HepG2 (cell line): ENCODE measurements at regions not wholly inside any gene's neighbourhood (a gene's known extent, or its start where the extent isn't known, plus 50 kb on each side); places are given as distances from the start of the nearest gene placed in this dataset.

Experiments
- ETS1 ChIP-seq: sonication (generic); formaldehyde crosslinking; IDR thresholded peaks from 2 replicates; pipeline ENCODE4 v1.4.0; 2020; ENCODE audit warnings: missing genetic modification reagents
- FOXA1 ChIP-seq, 2 experiments: fragments of 450-650 bp in 1 of 2; sonication (generic) in 1 of 2; formaldehyde crosslinking in 1 of 2; IDR thresholded peaks; 2 replicates each; pipeline versions ENCODE4 v1.4.0 to v1.6.1; 2016 to 2020; ENCODE audit warnings: missing genetic modification reagents in 1 of 2
- GLMP ChIP-seq: sonication (generic); formaldehyde crosslinking; IDR thresholded peaks from 2 replicates; pipeline ENCODE4 v1.9.0; 2021; ENCODE audit warnings: missing genetic modification reagents, mild to moderate bottlenecking, borderline replicate concordance
- GTF2F1 ChIP-seq: fragments of 150-350 bp; IDR thresholded peaks from 2 replicates; pipeline ENCODE4 v1.6.1; 2014; ENCODE audit warnings: low read length
- PPARG ChIP-seq: conservative IDR thresholded peaks from 2 replicates; pipeline ENCODE4 v1.6.1; 2016; ENCODE audit warnings: missing biosample characterization, missing genetic modification reagents
- TBP ChIP-seq: sonication (generic); formaldehyde crosslinking; IDR thresholded peaks from 2 replicates; pipeline ENCODE4 v1.5.0; 2020; ENCODE audit warnings: missing genetic modification reagents
- USF2 ChIP-seq, 2 experiments: sonication (generic) in 1 of 2; formaldehyde crosslinking in 1 of 2; IDR thresholded peaks; 2 replicates each; pipeline versions ENCODE4 v1.5.1 to v1.6.1; 2011 to 2020; ENCODE audit warnings: borderline replicate concordance in 1 of 2, low read depth in 1 of 2, low read length in 1 of 2, mild to moderate bottlenecking in 1 of 2, missing genetic modification reagents in 1 of 2, moderate library complexity in 1 of 2

GRCh38 chr5:100306000-100306399 lies 229.2 kb upstream of the FAM174A start:
- TF ChIP-seq USF2 (IDR thresholded peaks at IDR 0.05; ENCODE audit: low read depth, low read length) (no peak), USF2 (CRISPR knock-in tag; IDR thresholded peaks at IDR 0.05; ENCODE audit: borderline replicate concordance) (no peak), GLMP (no peak), TBP (no peak), GTF2F1 (no peak), FOXA1 (IDR thresholded peaks at IDR 0.05) (no peak), FOXA1 (CRISPR knock-in tag; IDR thresholded peaks at IDR 0.05) (no peak), PPARG (CRISPR knock-in tag) (no peak), ETS1 (CRISPR knock-in tag) (no peak)
